HepG2 (cell line): ENCODE measurements at regions not wholly inside any gene's neighbourhood (a gene's known extent, or its start where the extent isn't known, plus 50 kb on each side); places are given as distances from the start of the nearest gene placed in this dataset.

Source experiments
- ATAC-seq: fragments of 200-7000 bp; cut with Tn5 transposase; 3 replicates; pipeline ENCODE4 v1.9.1; 2020; ENCODE audit warnings: mild to moderate bottlenecking, moderate library complexity
- BruUV-seq: library from RNA; stranded (reverse); fragments of 400-500 nt; replicated peaks from 2 replicates; lab custom pipeline; 2021; lab: Mats Ljungman, UMichigan
- CTCF ChIA-PET: fragments of 300-600 bp; formaldehyde crosslinking; extraction: SDS; loops from one replicate; lab custom pipeline; 2021; ENCODE audit warnings: low total read pairs, inconsistent platforms, low intra/inter-chr PET ratio; lab: Yijun Ruan, JAX
- POLR2A ChIA-PET: fragments of 350-600 bp; sonication (Branson Sonifier 250); formaldehyde crosslinking; loops from one replicate; lab custom pipeline; 2020; ENCODE audit warnings: antibody characterized with exemption, inconsistent platforms; lab: Yijun Ruan, JAX
- DNase-seq: peaks from one replicate; pipeline ENCODE4 v3.0.0-alpha.2; 2015; ENCODE audit warnings: low spot score
- FAIRE-seq: peaks from 3 replicates; lab custom pipeline; 2011; peaks lifted over from hg19 to GRCh38; lab: Jason Lieb, UNC
- H2AFZ ChIP-seq: one replicate; pipeline ENCODE4 v1.6.1; 2011; ENCODE audit warnings: low read length, inconsistent platforms
- H3K27ac ChIP-seq: fragments of 300-600 bp; 3 replicates; pipeline ENCODE4 v1.8.0; 2011; ENCODE audit warnings: mixed run types, mild to moderate bottlenecking, mixed read lengths, low read length, inconsistent platforms; ENCODE audit not compliant: insufficient read depth; ENCODE audit errors: extremely low read length
- H3K27me3 ChIP-seq, 2 experiments: fragments of 200-600 bp in 1 of 2; 2 replicates in 1 of 2; 3 replicates in 1 of 2; pipeline versions ENCODE4 v1.6.0 to v1.8.0; 2011; ENCODE audit warnings: low read length in 2 of 2, mild to moderate bottlenecking in 2 of 2, moderate library complexity in 2 of 2, inconsistent platforms in 1 of 2; ENCODE audit not compliant: insufficient read depth in 2 of 2, control insufficient read depth in 1 of 2
- H3K36me3 ChIP-seq, 2 experiments: fragments of 200-600 bp in 1 of 2; replicated peaks in 1 of 2; 2 replicates in 1 of 2; 3 replicates in 1 of 2; pipeline versions ENCODE4 v1.5.1 to v1.8.0; 2011; ENCODE audit warnings: low read length in 2 of 2, inconsistent platforms in 1 of 2; ENCODE audit not compliant: insufficient read depth in 2 of 2, control insufficient read depth in 1 of 2
- H3K4me1 ChIP-seq: 2 replicates; pipeline ENCODE4 v1.5.1; 2012; ENCODE audit warnings: low read length, inconsistent platforms; ENCODE audit not compliant: insufficient read depth
- H3K4me2 ChIP-seq: 2 replicates; pipeline ENCODE4 v1.6.0; 2011; ENCODE audit warnings: low read depth, low read length, inconsistent platforms
- H3K4me3 ChIP-seq, 3 experiments: fragments of 200-600 bp in 1 of 3; sonication (generic), shearing (Covaris generic) in 1 of 3; replicated peaks in 1 of 3; 2 replicates each; pipeline ENCODE4 v1.5.1; 2011 to 2016; ENCODE audit warnings: low read length in 3 of 3, inconsistent platforms in 2 of 3, low read depth in 2 of 3, mild to moderate bottlenecking in 2 of 3, control low read depth in 1 of 3, mixed read lengths in 1 of 3; ENCODE audit not compliant: insufficient read depth in 1 of 3
- H3K79me2 ChIP-seq: one replicate; pipeline ENCODE4 v1.6.1; 2011; ENCODE audit warnings: low read length, inconsistent platforms; ENCODE audit not compliant: insufficient read depth
- H3K9ac ChIP-seq: 2 replicates; pipeline ENCODE4 v1.6.0; 2011; ENCODE audit warnings: mild to moderate bottlenecking, low read depth, low read length, inconsistent platforms; ENCODE audit not compliant: insufficient read depth
- H3K9me3 ChIP-seq: 2 replicates; pipeline ENCODE4 v1.5.1; 2012; ENCODE audit warnings: mild to moderate bottlenecking, low read length
- H4K20me1 ChIP-seq: 2 replicates; pipeline ENCODE4 v1.6.0; 2011; ENCODE audit warnings: inconsistent platforms, mild to moderate bottlenecking, low read length, moderate library complexity; ENCODE audit not compliant: insufficient read depth
- ATF3 ChIP-seq: sonication (generic); formaldehyde crosslinking; IDR thresholded peaks from 2 replicates; pipeline ENCODE4 v1.4.0; 2020; ENCODE audit warnings: missing genetic modification reagents
- ELF1 ChIP-seq: sonication (generic); formaldehyde crosslinking; IDR thresholded peaks from 2 replicates; pipeline ENCODE4 v1.4.0; 2020; ENCODE audit warnings: missing genetic modification reagents
- EP300 ChIP-seq, 3 experiments: sonication (generic) in 1 of 3; formaldehyde crosslinking in 1 of 3; IDR thresholded peaks; 2 replicates each; pipeline versions ENCODE4 v1.5.1 to v1.6.1; 2011 to 2020; ENCODE audit warnings: low read depth in 2 of 3, low read length in 2 of 3, borderline replicate concordance in 1 of 3, improper control_type of control experiment in 1 of 3, mild to moderate bottlenecking in 1 of 3, missing genetic modification reagents in 1 of 3, moderate library complexity in 1 of 3
- SP4 ChIP-seq: sonication (generic); formaldehyde crosslinking; IDR thresholded peaks from 2 replicates; pipeline ENCODE4 v1.8.1; 2023; ENCODE audit warnings: mild to moderate bottlenecking, missing genetic modification reagents
- ZBTB34 ChIP-seq: sonication (generic); formaldehyde crosslinking; IDR thresholded peaks from 2 replicates; pipeline ENCODE4 v1.8.0; 2022; ENCODE audit warnings: mild to moderate bottlenecking, missing genetic modification reagents
- WGBS: methylation state at CpG from one replicate; pipeline ENCODE4 v1.1.6; 2017; ENCODE audit warnings: low lambda C conversion rate; 5-methylcytosine and 5-hydroxymethylcytosine counted together
- in situ Hi-C: cut with HindIII; loops from 2 replicates; pipeline ENCODE4 v1.10.0; 2017; ENCODE audit warnings: low pct_unique_long_range_greater_than_20kb; ENCODE audit not compliant: extremely low pct_ligation_motif_present
- intact Hi-C: fragments of 100-400 bp; cut with micrococcal nuclease; formaldehyde crosslinking; loops from one replicate; pipeline ENCODE4 v1.10.0; 2022; ENCODE audit not compliant: unreplicated experiment

GRCh38 chr7:34401776-34402175 is 256.2 kb upstream of the NPSR1 start:
- no peaks in the 10 kb centered on the region for H3K27me3 ChIP-seq
- no peaks in the 10 kb centered on the region for H3K79me2 ChIP-seq
- no peak overlapping the region for H2AFZ ChIP-seq
- ChIA-PET POLR2A (no interaction called here), CTCF (no interaction called here)
- no peak overlapping the region for H3K27ac ChIP-seq
- DNase-seq (no peak), FAIRE-seq (no peak), ATAC-seq (no peak)
- in situ Hi-C loops (no loop called here), intact Hi-C loops (no loop called here)
- no peak overlapping the region for H3K4me3 ChIP-seq
- no peaks in the 10 kb centered on the region for H3K4me1 ChIP-seq
- H4K20me1 ChIP-seq = no peaks in the 10 kb centered on the region
- 0 out of 2 replicates have a peak, but pooled peaks cover 5% of the 10 kb centered on the region for H3K9me3 ChIP-seq
- H3K9ac ChIP-seq = no peak overlapping the region
- WGBS = 96% methylated on average over 2 of the region's 2 CpGs
- H3K4me2 ChIP-seq = no peak overlapping the region
- peaks cover 0 to 2% of the 10 kb centered on the region in 2 experiments; a peak in 1 of 5 replicates for H3K36me3 ChIP-seq
- no TSS peak for BruUV-seq
- TF ChIP-seq ATF3 (CRISPR knock-in tag) (no peak), EP300 (IDR thresholded peaks at IDR 0.05; ENCODE audit: low read depth in 2 of 2, low read length in 2 of 2) (no peak), EP300 (CRISPR knock-in tag; IDR thresholded peaks at IDR 0.05; ENCODE audit: borderline replicate concordance) (no peak), ZBTB34 (CRISPR knock-in tag) (no peak)

GRCh38 chr7:34406848-34407530 is 251.0 kb upstream of the NPSR1 start:
- no peaks in the 10 kb centered on the region for H4K20me1 ChIP-seq
- no peaks in the 10 kb centered on the region for H3K79me2 ChIP-seq
- no TSS peak for BruUV-seq
- in situ Hi-C loops = no loop called here
- H3K9ac ChIP-seq = no peak overlapping the region
- H3K36me3 ChIP-seq = 0 out of 5 replicates have a peak, but pooled peaks cover 0 to 1% of the 10 kb centered on the region in 2 experiments
- H3K4me1 ChIP-seq = no peaks in the 10 kb centered on the region
- no peak overlapping the region for H3K4me3 ChIP-seq
- H2AFZ ChIP-seq = no peak overlapping the region
- ChIA-PET POLR2A (no interaction called here), CTCF (no interaction called here)
- H3K27me3 ChIP-seq = no peaks in the 10 kb centered on the region
- WGBS = 96% methylated on average over 5 of the region's 5 CpGs
- FAIRE-seq (no peak), ATAC-seq (no peak), DNase-seq (no peak)
- intact Hi-C loops = no loop called here
- no peaks in the 10 kb centered on the region for H3K9me3 ChIP-seq
- TF ChIP-seq ELF1 (CRISPR knock-in tag) (no peak), SP4 (CRISPR knock-in tag) (no peak)
- no peak overlapping the region for H3K27ac ChIP-seq
- no peak overlapping the region for H3K4me2 ChIP-seq
